Activated CD4-positive, alpha-beta T cell treated with anti-CD3 and anti-CD28 coated beads, Interleukin-10, Interleukin-2, amounts not matched to agents 100 ng/mL and 50 ng/mL, durations not matched to agents 16 hours and 8 hours (primary cell): ENCODE measurements at regions not wholly inside any gene's neighbourhood (a gene's known extent, or its start where the extent isn't known, plus 50 kb on each side); places are given as distances from the start of the nearest gene placed in this dataset.

Experiments
- DNase-seq: peaks from one replicate; pipeline ENCODE4 v3.0.0-alpha.2; 2020

GRCh38 chr18:75839041-75839440 lies 411.5 kb upstream of the SMIM21 start:
- no peak for DNase-seq

DNA sequence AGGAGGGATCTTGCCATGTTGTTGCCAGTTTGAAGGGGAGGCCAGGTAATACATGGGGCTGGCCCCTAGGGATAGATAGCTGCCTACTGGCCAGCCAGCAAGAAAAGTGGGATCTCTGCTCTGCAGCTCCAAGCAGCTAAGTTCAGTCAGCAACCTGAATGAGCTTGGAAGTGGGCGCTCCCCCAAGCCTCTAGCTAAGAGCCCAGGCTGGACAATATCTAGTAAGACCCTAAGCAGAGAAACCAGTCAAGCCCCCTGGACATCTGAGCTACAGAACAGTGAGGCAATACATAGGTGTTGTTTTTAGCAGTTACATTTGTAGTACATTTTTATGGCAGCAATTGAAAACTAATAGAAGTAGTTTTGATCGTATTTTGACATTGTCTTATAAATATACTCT lies 409.8 kb upstream of the SMIM21 start:
- DNase-seq, result no peak

- no peak for DNase-seq
Observed at GRCh38 chr18:75836516-75836915, 409.0 kb upstream of the SMIM21 start.

DNA sequence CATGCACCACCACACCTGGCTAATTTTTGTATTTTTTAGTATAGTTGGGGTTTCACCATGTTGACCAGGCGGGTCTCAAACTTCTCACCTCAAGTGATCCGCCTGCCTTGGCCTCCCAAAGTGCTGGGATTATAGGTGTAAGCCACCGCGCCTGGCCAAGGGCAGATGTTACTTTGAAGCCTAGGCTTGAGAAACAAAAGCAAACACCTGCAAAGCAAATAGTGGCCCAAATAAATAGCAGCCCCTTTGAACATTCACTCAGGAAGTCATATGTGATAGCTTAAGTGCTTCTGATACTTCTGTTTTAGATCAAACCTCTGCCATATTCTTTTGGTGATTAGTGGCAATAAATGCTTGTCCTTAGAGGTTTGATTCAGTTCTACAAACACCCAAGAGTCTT lies 404.5 kb upstream of the SMIM21 start:
- DNase-seq, result no peak

DNA sequence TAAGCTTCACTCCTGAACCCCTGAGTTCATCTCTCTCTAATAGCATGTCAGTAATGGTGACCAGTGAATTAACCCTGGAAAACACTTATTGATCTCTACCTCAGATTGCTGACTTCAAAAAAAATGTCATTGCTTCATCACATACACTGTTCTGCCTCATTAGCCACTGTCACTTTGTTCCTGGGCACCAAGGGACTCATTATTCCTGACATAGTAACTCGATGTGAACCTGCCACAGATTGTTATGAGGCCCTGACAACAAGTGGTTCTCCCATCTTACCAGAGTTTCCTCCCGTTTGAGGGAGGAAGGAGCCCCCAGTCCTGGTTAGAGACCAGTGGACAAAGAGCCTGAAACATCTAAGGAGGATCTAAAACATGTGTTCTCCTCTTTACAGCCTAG lies 403.3 kb upstream of the SMIM21 start:
- no peak for DNase-seq

GRCh38 chr18:75829091-75829490 lies 401.6 kb upstream of the SMIM21 start:
- DNase-seq, result no peak

GRCh38 chr18:75828379-75828778 lies 400.9 kb upstream of the SMIM21 start:
- DNase-seq, result no peak

DNA sequence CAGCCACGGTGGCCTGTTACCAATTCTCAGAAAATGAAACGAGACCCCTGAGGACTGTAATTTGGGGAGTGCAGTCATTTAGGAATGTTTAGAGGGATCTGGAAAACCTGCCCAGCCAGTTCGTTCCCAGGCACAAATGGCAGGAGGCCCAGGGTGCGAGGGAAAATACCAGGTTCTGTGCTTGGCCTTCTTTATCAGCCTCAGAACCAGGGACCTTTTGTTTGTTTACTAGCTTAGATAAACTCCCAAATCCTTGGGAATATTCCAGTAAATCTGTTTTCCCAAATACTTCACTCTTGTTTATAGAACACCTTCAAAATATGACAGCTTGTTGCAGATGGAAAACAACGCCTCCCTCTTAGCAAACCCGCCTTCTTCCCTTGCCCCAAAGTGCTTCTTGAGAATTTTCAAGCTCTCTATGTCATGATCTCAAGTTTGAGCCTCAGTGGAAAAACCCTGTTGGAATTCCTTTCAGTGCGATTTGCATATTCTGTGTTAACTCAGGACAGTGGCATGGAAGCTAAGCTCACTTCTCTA lies 400.3 kb upstream of the SMIM21 start:
- DNase-seq, result no peak

DNA sequence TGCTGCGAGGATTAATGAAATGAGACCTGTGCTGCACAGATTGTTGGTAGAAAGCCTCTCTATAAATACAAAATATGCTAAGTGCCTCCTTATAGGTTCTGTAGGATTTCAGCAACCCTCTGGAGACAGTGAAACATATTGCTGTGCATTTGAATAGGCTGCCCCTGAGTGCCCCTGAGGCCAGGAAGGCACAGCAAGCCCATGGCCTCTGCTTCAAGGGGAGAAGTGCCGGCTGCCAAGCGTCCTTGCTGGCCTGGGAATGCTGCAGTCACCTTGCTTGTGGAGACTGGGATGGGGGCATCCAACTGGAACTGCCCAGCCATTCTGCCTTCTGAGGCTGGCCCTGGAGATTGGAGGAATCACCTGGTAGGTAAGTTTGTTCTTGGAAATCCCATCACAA lies 397.2 kb upstream of the SMIM21 start:
- DNase-seq, result no peak

GRCh38 chr18:75823471-75823870 lies 396.0 kb upstream of the SMIM21 start:
- no peak for DNase-seq

GRCh38 chr18:75818383-75818782 lies 390.9 kb upstream of the SMIM21 start:
- no peak for DNase-seq

GRCh38 chr18:75815767-75816166 lies 388.3 kb upstream of the SMIM21 start:
- no peak for DNase-seq

DNA sequence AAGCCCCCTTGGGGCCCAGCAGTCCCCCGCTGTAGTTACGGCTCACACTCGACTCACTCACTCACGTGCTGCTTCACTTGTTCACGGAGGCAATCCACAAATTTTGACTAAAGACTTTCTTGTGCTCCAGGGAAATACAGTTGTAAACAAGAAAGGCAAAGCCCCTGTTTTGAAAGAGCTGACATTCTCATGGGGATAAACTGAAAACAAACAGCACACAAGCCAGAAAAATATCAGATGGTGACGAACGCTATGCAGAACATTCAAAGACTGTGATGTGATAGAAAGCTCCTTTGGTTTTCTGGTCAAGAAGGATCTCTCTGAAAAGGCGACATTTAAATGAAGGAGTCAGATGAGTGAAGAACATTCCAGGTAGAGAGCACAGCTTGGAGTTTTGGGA lies 385.3 kb upstream of the SMIM21 start:
- DNase-seq, result no peak

DNA sequence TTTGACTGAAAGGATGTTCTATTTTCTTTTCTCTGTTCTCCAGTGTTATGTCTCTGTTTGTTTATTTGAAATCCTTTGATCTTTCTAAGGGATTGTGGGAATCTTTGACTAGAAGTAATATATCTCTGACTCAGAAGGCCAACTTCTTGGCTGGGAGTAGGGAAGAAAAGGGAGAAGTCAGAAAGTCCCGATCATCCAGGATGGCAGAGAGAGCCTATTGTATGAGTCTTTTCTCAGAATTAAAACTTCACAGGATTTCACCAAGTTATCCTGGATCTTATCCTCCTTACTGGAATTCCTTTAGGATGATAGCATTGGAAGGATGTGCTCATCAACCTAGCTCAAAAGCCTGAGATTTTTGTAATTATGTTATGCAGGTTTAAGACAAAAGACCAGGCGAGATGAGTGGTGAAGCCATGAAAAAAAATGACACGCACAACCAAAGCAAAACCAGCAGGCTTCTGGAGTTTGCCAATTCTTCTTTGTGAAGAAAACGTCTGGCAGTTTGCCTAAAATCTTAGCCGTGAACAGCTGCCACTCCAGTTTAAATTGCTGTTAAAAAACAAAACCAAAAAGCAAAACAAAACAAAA lies 383.6 kb upstream of the SMIM21 start:
- DNase-seq, result no peak

GRCh38 chr18:75810516-75810915 lies 383.0 kb upstream of the SMIM21 start:
- no peak for DNase-seq

DNA sequence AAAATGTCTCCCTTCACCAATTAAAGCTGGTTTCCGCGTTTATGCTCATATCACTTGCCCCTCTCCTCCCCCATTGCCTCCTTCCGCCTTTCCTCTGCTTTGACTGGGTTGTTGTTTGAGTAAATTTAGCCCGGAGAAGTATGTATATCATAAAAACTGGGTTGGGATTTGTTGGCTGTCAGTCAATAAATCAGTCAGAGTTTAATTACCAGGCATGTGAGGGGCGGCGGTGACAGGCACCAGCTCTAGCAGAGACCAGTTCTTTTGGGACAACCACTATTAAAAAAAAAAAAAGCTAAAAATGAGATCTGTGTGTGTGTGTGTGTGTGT lies 382.4 kb upstream of the SMIM21 start:
- DNase-seq, result no peak

GRCh38 chr18:75809151-75809925 lies 381.8 kb upstream of the SMIM21 start:
- DNase-seq, result no peak

DNA sequence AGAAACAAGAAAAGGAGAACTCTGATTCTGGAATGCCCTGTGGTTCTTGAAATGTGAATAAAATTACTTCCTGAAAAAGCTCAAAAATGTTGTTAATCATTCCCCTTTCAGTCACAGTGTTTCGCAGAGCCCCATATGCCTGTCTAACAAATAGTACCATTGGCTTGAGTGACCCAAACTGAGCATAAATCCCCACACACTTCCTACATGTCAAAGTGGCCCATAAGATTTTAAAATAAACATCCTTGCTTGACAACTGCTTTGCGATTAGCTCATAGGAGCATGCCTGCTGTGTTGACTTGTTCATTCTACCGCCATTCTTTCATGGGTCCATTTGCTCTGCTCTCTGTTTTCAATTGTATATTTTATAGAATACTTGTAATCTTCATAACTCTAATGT lies 377.8 kb upstream of the SMIM21 start:
- DNase-seq, result no peak

GRCh38 chr18:75802681-75803080 lies 375.2 kb upstream of the SMIM21 start:
- DNase-seq, result no peak

- DNase-seq, result no peak
Observed at GRCh38 chr18:75801178-75801577, 373.7 kb upstream of the SMIM21 start.

- no peak for DNase-seq
Observed at GRCh38 chr18:75800331-75800648, 372.8 kb upstream of the SMIM21 start.

DNA sequence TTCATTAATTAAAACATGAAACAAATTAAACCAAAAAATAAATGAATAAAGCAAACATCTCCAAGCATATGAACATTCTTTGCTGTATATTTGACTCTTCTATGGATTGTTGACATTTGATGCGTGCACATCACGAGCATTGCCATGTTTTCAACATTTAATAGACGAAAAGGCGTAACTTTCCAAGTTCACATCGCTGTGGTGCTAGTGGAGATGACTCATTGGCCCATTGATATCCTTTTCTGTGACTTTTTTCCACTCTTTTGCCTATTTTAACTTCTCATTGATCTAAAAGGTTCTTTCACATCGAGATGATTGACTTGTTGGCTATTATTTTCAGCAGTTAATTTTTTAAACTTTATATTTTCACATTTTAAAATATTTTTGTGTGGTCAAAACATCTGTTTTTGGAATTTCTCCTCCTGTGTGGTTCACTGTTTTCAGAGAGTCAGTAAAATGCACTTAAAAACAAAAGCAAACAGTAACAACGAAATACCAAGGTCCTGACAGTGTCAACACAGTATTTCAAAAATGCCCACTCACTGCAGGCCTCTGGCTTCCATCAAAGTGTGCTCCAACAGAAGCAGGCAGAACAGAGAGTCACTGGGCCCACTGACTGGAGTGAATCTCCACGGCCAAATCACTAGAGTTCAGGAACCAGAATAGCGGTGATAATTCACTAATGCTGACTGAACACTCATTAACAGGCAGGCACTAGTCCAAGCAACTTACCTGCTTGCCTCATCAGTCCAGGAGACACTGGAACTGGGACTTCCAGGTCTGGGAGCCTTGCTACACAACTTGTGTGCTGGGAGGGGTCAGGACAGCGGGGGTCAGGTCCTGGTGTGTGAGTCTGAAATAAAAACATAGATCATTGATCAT lies 372.2 kb upstream of the SMIM21 start:
- no peak for DNase-seq

DNA sequence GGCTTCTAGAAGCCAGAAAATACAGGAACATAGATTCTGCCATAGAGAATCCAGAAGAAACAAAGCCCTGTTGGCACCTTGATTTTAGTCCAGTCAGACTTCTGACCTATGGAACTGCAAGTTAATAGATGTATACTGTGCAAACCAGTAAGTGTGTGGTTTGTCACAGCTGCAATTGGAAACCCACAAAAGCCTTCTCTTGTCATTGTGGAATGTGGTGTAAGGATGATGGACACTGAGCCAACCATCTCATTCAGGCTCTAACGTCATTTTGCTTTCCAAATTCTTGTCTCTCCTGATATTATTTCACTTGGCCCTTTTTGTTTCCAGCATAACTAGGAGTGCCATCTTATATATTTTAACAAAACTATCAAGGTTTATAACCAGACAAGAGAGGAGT lies 369.5 kb upstream of the SMIM21 start:
- DNase-seq, result no peak

- no peak for DNase-seq
Observed at GRCh38 chr18:75790796-75791195, 363.3 kb upstream of the SMIM21 start.
